SK-N-SH treated with all-trans-retinoic acid at 6 μM for 48 hours (cell line): ENCODE measurements at regions not wholly inside any gene's neighbourhood (a gene's known extent, or its start where the extent isn't known, plus 50 kb on each side); places are given as distances from the start of the nearest gene placed in this dataset.

ENCODE experiments used
- ARNTL ChIP-seq: fragments of 450-650 bp; formaldehyde crosslinking; IDR thresholded peaks from 2 replicates; pipeline ENCODE4 v1.5.0; 2020; ENCODE audit warnings: low read depth, mild to moderate bottlenecking, moderate library complexity, borderline replicate concordance
- BACH2 ChIP-seq: fragments of 250-450 bp; sonication (Bioruptor Pico); IDR thresholded peaks from 2 replicates; pipeline ENCODE4 v1.9.0; 2021; ENCODE audit warnings: mild to moderate bottlenecking, borderline replicate concordance
- CREB5 ChIP-seq: fragments of 250-450 bp; sonication (Bioruptor Pico); IDR thresholded peaks from 2 replicates; pipeline ENCODE4 v1.5.1; 2020; ENCODE audit warnings: low read depth, mild to moderate bottlenecking, moderate library complexity
- CSDC2 ChIP-seq: fragments of 250-450 bp; sonication (Bioruptor Pico); IDR thresholded peaks from 2 replicates; pipeline ENCODE4 v1.5.0; 2020; ENCODE audit warnings: mild to moderate bottlenecking, moderate library complexity
- ESRRG ChIP-seq: fragments of 250-450 bp; sonication (Bioruptor Pico); IDR thresholded peaks from 2 replicates; pipeline ENCODE4 v1.6.1; 2021; ENCODE audit warnings: mild to moderate bottlenecking
- GLIS3 ChIP-seq: fragments of 250-450 bp; sonication (Bioruptor Pico); IDR thresholded peaks from 2 replicates; pipeline ENCODE4 v1.5.0; 2020; ENCODE audit warnings: mild to moderate bottlenecking, moderate library complexity
- ISL1 ChIP-seq: fragments of 250-450 bp; sonication (Bioruptor Pico); IDR thresholded peaks from 2 replicates; pipeline ENCODE4 v2.1.2; 2022; ENCODE audit warnings: mild to moderate bottlenecking, moderate library complexity
- PPARA ChIP-seq: fragments of 250-450 bp; sonication (Bioruptor Pico); IDR thresholded peaks from 2 replicates; pipeline ENCODE4 v1.5.0; 2020; ENCODE audit warnings: mild to moderate bottlenecking, borderline replicate concordance
- RARB ChIP-seq: fragments of 250-450 bp; sonication (Bioruptor Pico); IDR thresholded peaks from 2 replicates; pipeline ENCODE4 v1.8.0; 2021; ENCODE audit warnings: mild to moderate bottlenecking, moderate library complexity
- ZC3H10 ChIP-seq: fragments of 250-450 bp; sonication (Bioruptor Pico); IDR thresholded peaks from 2 replicates; pipeline ENCODE4 v1.5.1; 2021; ENCODE audit warnings: mild to moderate bottlenecking, moderate library complexity
- ZFP3 ChIP-seq: fragments of 250-450 bp; sonication (Bioruptor Pico); IDR thresholded peaks from 2 replicates; pipeline ENCODE4 v1.5.0; 2020; ENCODE audit warnings: mild to moderate bottlenecking, moderate library complexity
- ZNF70 ChIP-seq: fragments of 450-650 bp; formaldehyde crosslinking; IDR thresholded peaks from 2 replicates; pipeline ENCODE4 v1.5.0; 2020; ENCODE audit warnings: mild to moderate bottlenecking, moderate library complexity
- TF ChIP-seq, protein P1 (sequence below): fragments of 250-450 bp; sonication (Bioruptor Pico); IDR thresholded peaks from 2 replicates; pipeline ENCODE4 v1.8.0; 2020; ENCODE audit warnings: mild to moderate bottlenecking, moderate library complexity, borderline replicate concordance

- TF ChIP-seq PPARA (CRISPR knock-in tag) (no peak), ESRRG (CRISPR knock-in tag) (no peak), ZC3H10 (CRISPR knock-in tag) (no peak), CSDC2 (no peak), CREB5 (no peak), RARB (CRISPR knock-in tag) (no peak), ISL1 (CRISPR knock-in tag) (no peak), BACH2 (CRISPR knock-in tag) (no peak), ARNTL (CRISPR knock-in tag) (no peak), GLIS3 (no peak), ZNF70 (no peak), ZFP3 (CRISPR knock-in tag) (no peak)
- TF ChIP-seq, protein P1, sequence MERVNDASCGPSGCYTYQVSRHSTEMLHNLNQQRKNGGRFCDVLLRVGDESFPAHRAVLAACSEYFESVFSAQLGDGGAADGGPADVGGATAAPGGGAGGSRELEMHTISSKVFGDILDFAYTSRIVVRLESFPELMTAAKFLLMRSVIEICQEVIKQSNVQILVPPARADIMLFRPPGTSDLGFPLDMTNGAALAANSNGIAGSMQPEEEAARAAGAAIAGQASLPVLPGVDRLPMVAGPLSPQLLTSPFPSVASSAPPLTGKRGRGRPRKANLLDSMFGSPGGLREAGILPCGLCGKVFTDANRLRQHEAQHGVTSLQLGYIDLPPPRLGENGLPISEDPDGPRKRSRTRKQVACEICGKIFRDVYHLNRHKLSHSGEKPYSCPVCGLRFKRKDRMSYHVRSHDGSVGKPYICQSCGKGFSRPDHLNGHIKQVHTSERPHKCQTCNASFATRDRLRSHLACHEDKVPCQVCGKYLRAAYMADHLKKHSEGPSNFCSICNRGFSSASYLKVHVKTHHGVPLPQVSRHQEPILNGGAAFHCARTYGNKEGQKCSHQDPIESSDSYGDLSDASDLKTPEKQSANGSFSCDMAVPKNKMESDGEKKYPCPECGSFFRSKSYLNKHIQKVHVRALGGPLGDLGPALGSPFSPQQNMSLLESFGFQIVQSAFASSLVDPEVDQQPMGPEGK (CRISPR knock-in tag) = no peak
Observed at GRCh38 chr20:52748285-52748932, 223.7 kb upstream of the TSHZ2 start.
